GM23338 (cell line): ENCODE measurements at regions not wholly inside any gene's neighbourhood (a gene's known extent, or its start where the extent isn't known, plus 50 kb on each side); places are given as distances from the start of the nearest gene placed in this dataset.
A peak's percentile ranks its signal among the peaks of the same experiment; 100 is the strongest.

ENCODE experiments used
- ATAC-seq: fragments of 200-7000 bp; cut with Tn5 transposase; 3 replicates; pipeline ENCODE4 v1.9.1; 2020
- DNase-seq: peaks from one replicate; pipeline ENCODE4 v3.0.0-alpha.2; 2015; ENCODE audit warnings: low spot score
- H2AFZ ChIP-seq: fragments of 200-600 bp; sonication (generic); 2 replicates; pipeline ENCODE4 v1.8.0; 2016; ENCODE audit warnings: antibody characterized with exemption, mild to moderate bottlenecking, moderate library complexity
- H3F3A ChIP-seq: fragments of 200-600 bp; sonication (generic); replicated peaks from 2 replicates; pipeline ENCODE4 v1.8.0; 2017; ENCODE audit warnings: antibody characterized with exemption, mixed run types, low read depth
- H3K27ac ChIP-seq: fragments of 200-600 bp; sonication (generic); 2 replicates; pipeline ENCODE4 v1.6.1; 2016; ENCODE audit warnings: low read depth
- H3K27me3 ChIP-seq: fragments of 200-600 bp; sonication (generic); 2 replicates; pipeline ENCODE4 v1.8.0; 2016; ENCODE audit warnings: mild to moderate bottlenecking, mixed run types, moderate library complexity; ENCODE audit not compliant: insufficient read depth
- H3K36me3 ChIP-seq: fragments of 200-600 bp; sonication (generic); 2 replicates; pipeline ENCODE4 v1.8.0; 2016; ENCODE audit warnings: mild to moderate bottlenecking; ENCODE audit not compliant: insufficient read depth
- H3K4me1 ChIP-seq: fragments of 200-600 bp; sonication (generic); 2 replicates; pipeline ENCODE4 v1.8.0; 2016; ENCODE audit warnings: mild to moderate bottlenecking, moderate library complexity; ENCODE audit not compliant: insufficient read depth
- H3K4me2 ChIP-seq: fragments of 200-600 bp; sonication (generic); 2 replicates; pipeline ENCODE4 v1.7.1; 2017; ENCODE audit warnings: mixed run types
- H3K4me3 ChIP-seq: fragments of 200-600 bp; sonication (generic); 2 replicates; pipeline ENCODE4 v1.6.1; 2016; ENCODE audit warnings: mixed run types
- H3K79me2 ChIP-seq: fragments of 200-600 bp; sonication (generic); replicated peaks from 2 replicates; pipeline ENCODE4 v1.8.0; 2017; ENCODE audit warnings: mild to moderate bottlenecking; ENCODE audit not compliant: insufficient read depth
- H3K9me2 ChIP-seq: fragments of 200-600 bp; sonication (generic); 2 replicates; pipeline ENCODE4 v1.8.0; 2017; ENCODE audit not compliant: insufficient read depth
- H4K20me1 ChIP-seq: fragments of 200-600 bp; sonication (generic); replicated peaks from 2 replicates; pipeline ENCODE4 v1.8.0; 2017; ENCODE audit warnings: mild to moderate bottlenecking; ENCODE audit not compliant: insufficient read depth
- H3K27ac Mint-ChIP-seq: 2 replicates; pipeline ENCODE4 v1.8.0; 2020; ENCODE audit warnings: inconsistent platforms, mild to moderate bottlenecking, moderate library complexity, mixed read lengths
- H3K27me3 Mint-ChIP-seq: 3 replicates; pipeline ENCODE4 v1.8.0; 2022; ENCODE audit warnings: low read depth, mild to moderate bottlenecking, moderate library complexity, mixed read lengths, inconsistent platforms; ENCODE audit not compliant: insufficient read depth, poor library complexity
- H3K36me3 Mint-ChIP-seq: 3 replicates; pipeline ENCODE4 v1.8.0; 2021; ENCODE audit warnings: low read depth, mild to moderate bottlenecking, inconsistent platforms, moderate library complexity, mixed read lengths
- H3K4me1 Mint-ChIP-seq: 3 replicates; pipeline ENCODE4 v1.8.0; 2020; ENCODE audit warnings: mild to moderate bottlenecking, inconsistent platforms, mixed read lengths
- H3K4me3 Mint-ChIP-seq: 3 replicates; pipeline ENCODE4 v1.8.0; 2021; ENCODE audit warnings: moderate library complexity, mild to moderate bottlenecking, inconsistent platforms, mixed read lengths
- H3K9me3 Mint-ChIP-seq: 3 replicates; pipeline ENCODE4 v1.8.0; 2020; ENCODE audit warnings: moderate library complexity, mild to moderate bottlenecking, inconsistent platforms, mixed read lengths
- CREB1 ChIP-seq: fragments of 250-450 bp; sonication (Bioruptor Pico); IDR thresholded peaks from 2 replicates; pipeline ENCODE4 v1.5.0; 2020; ENCODE audit warnings: low read depth, mild to moderate bottlenecking, moderate library complexity
- CTCF ChIP-seq, 2 experiments: fragments of 200-600 bp in 1 of 2; sonication (generic) in 1 of 2; conservative IDR thresholded peaks; 2 replicates each; pipeline versions ENCODE4 v1.5.1 to v1.6.1; 2016 to 2017; ENCODE audit warnings: antibody characterized with exemption in 2 of 2, low read depth in 2 of 2, mild to moderate bottlenecking in 2 of 2, moderate library complexity in 1 of 2
- ETS1 ChIP-seq: IDR thresholded peaks from 2 replicates; pipeline ENCODE4 v1.6.1; 2016; ENCODE audit warnings: antibody characterized with exemption
- EZH2 ChIP-seq: fragments of 200-600 bp; sonication (generic); IDR thresholded peaks from one replicate; pipeline ENCODE4 v1.8.0; 2017; ENCODE audit warnings: antibody characterized with exemption, mild to moderate bottlenecking, low read depth; ENCODE audit not compliant: unreplicated experiment
- EZH2phosphoT487 ChIP-seq: fragments of 200-600 bp; sonication (generic); IDR thresholded peaks from one replicate; pipeline ENCODE4 v1.8.1; 2018; ENCODE audit warnings: antibody characterized with exemption; ENCODE audit not compliant: unreplicated experiment
- JUNB ChIP-seq: IDR thresholded peaks from one replicate; pipeline ENCODE4 v1.6.1; 2016; ENCODE audit warnings: antibody characterized with exemption; ENCODE audit not compliant: unreplicated experiment
- NANOG ChIP-seq: IDR thresholded peaks from 2 replicates; pipeline ENCODE4 v1.6.1; 2016; ENCODE audit warnings: antibody characterized with exemption, borderline replicate concordance
- POLR2AphosphoS5 ChIP-seq: IDR thresholded peaks from 2 replicates; pipeline ENCODE4 v1.6.1; 2016; ENCODE audit warnings: antibody characterized with exemption, low read depth
- REST ChIP-seq: IDR thresholded peaks from one replicate; pipeline ENCODE4 v1.6.1; 2018; ENCODE audit warnings: antibody characterized with exemption; ENCODE audit not compliant: unreplicated experiment
- STAT1 ChIP-seq: IDR thresholded peaks from one replicate; pipeline ENCODE4 v1.6.1; 2016; ENCODE audit warnings: antibody characterized with exemption; ENCODE audit not compliant: unreplicated experiment
- ZNF114 ChIP-seq: fragments of 250-450 bp; sonication (Bioruptor Pico); IDR thresholded peaks from 2 replicates; pipeline ENCODE4 v1.5.0; 2020; ENCODE audit warnings: mild to moderate bottlenecking, moderate library complexity
- ZNF462 ChIP-seq: fragments of 250-450 bp; sonication (Bioruptor Pico); IDR thresholded peaks from 2 replicates; pipeline ENCODE4 v1.5.0; 2020; ENCODE audit warnings: mild to moderate bottlenecking, moderate library complexity

GRCh38 chr11:95360377-95361075 is 129.5 kb upstream of the SESN3 start:
- H3K4me3 ChIP-seq: 0 out of 2 replicates have a peak overlapping the region, but pooled peaks have one; percentile 29
- DNase-seq (no peak), ATAC-seq (peak; percentile 15; the same call in 1 of the 3 replicates)
- H3K27me3 ChIP-seq: no peaks in the 10 kb centered on the region
- H3K79me2 ChIP-seq: no peaks in the 10 kb centered on the region
- no peak for TF ChIP-seq JUNB
- no peak for TF ChIP-seq EZH2phosphoT487
- TF ChIP-seq NANOG: no peak
- TF ChIP-seq ZNF462 (CRISPR knock-in tag): no peak
- TF ChIP-seq ZNF114: no peak
- TF ChIP-seq CREB1: no peak
- no peak for TF ChIP-seq REST
- TF ChIP-seq ETS1: no peak
- TF ChIP-seq CTCF (conservative IDR thresholded peaks at IDR 0.05; ENCODE audit: low read depth in 2 of 2): no peak
- no peak for TF ChIP-seq POLR2AphosphoS5
- TF ChIP-seq STAT1: no peak
- TF ChIP-seq EZH2: no peak
- no peaks in the 10 kb centered on the region for H4K20me1 ChIP-seq
- H3F3A ChIP-seq: peaks cover 6% of the 10 kb centered on the region; the same call in 1 of the 2 replicates
- H3K9me3 Mint-ChIP-seq: no peaks in the 10 kb centered on the region
- H3K27ac Mint-ChIP-seq: 0 out of 2 replicates have a peak overlapping the region, but pooled peaks have one; percentile 18
- peaks cover under 1% of the 10 kb centered on the region; the same call in 1 of the 2 replicates for H3K9me2 ChIP-seq
- H3K27ac ChIP-seq: peak overlapping the region; percentile 75
- H3K4me2 ChIP-seq: peak overlapping the region; percentile 44
- peak overlapping the region; percentile 74 for H2AFZ ChIP-seq
- H3K36me3 ChIP-seq: no peaks in the 10 kb centered on the region
- peaks cover 36% of the 10 kb centered on the region for H3K4me1 ChIP-seq
- H3K4me1 Mint-ChIP-seq: peaks cover 44% of the 10 kb centered on the region
- H3K27me3 Mint-ChIP-seq: peaks cover 8% of the 10 kb centered on the region
- H3K4me3 Mint-ChIP-seq: no peak overlapping the region
- no peaks in the 10 kb centered on the region for H3K36me3 Mint-ChIP-seq
